ENCODE measurements at regions not wholly inside any gene's neighbourhood (a gene's known extent, or its start where the extent isn't known, plus 50 kb on each side); places are given as distances from the start of the nearest gene placed in this dataset.
"Not testable (repeated sequence)": the region's sequence is repeated elsewhere in the genome, so short reads cannot be mapped to it uniquely, and the experiment has no call there.

DNA sequence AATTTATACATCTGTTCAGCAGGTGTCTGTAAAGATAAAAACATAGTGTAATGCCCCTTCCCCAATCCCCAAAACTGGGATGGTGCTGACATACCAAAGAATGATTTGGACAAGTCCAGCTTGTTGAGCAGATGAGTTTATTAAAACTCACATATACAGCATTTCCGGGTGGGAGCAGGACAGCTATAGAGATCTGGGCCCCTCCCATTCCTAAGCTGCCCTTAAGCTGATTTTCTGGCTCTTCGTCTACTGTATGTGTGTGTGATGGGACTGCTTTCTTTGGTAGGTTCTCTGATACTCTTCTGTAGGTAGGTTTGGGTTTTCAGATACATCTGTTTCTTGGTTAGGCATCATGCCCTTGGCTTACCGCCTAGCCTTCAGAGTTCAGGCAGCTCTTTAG is 703.7 kb upstream of the PCDH10 start:
- intact Hi-C loops (cut with DNase I; ENCODE audit: low total_unique reads) = no loop called here
- TF ChIP-seq POLR2A (IDR thresholded peaks at IDR 0.05) = no peak
- no peak for TF ChIP-seq POLR2AphosphoS5 (IDR thresholded peaks at IDR 0.05)
- TF ChIP-seq EP300 (IDR thresholded peaks at IDR 0.05; ENCODE audit: low read depth) = no peak
- no peak for TF ChIP-seq CTCF (IDR thresholded peaks at IDR 0.05)
- Histone ChIP-seq H3K4me3 (no peak overlapping the region), H3K27ac (no peak overlapping the region), H3K4me1 (no peaks in the 10 kb centered on the region), H3K9me3 (peaks cover 0 to 4% of the 10 kb centered on the region in 2 donors), H3K27me3 (no peaks in the 10 kb centered on the region), H3K36me3 (no peaks in the 10 kb centered on the region)
- 83 to 100% methylated on average over 2 to 3 of the region's 3 CpGs for WGBS, 2 donors (ENCODE audit: low coverage in 1 of 2)
- in situ Hi-C loops (cut with MboI; ENCODE audit: low pct_ligation_motif_present in 1 of 4, low pct_unique_long_range_greater_than_20kb in 1 of 4, low sequenced_read_pairs in 3 of 4) = no loop called here
- DNase-seq = no peak

GRCh38 chr4:132457987-132458386 is 691.1 kb upstream of the PCDH10 start:
- intact Hi-C loops (cut with DNase I; ENCODE audit: low total_unique reads); in situ Hi-C loops (cut with MboI; ENCODE audit: low pct_ligation_motif_present in 1 of 4, low pct_unique_long_range_greater_than_20kb in 1 of 4, low sequenced_read_pairs in 3 of 4); H3K27me3 ChIP-seq; H3K9me3 ChIP-seq; H3K4me1 ChIP-seq; DNase-seq; H3K27ac ChIP-seq; H3K4me3 ChIP-seq; H3K36me3 ChIP-seq: not testable (repeated sequence)
- WGBS, 2 donors (ENCODE audit: low coverage in 1 of 2) = 74% methylated on average over 9 of the region's 9 CpGs; no CpG with 5 or more reads in 1 of the 2 donors

GRCh38 chr4:132479543-132479942 is 669.6 kb upstream of the PCDH10 start:
- Histone ChIP-seq H3K27ac (no peak overlapping the region), H3K9me3 (no peaks in the 10 kb centered on the region), H3K36me3 (no peaks in the 10 kb centered on the region), H3K4me3 (no peak overlapping the region), H3K27me3 (no peaks in the 10 kb centered on the region), H3K4me1 (no peaks in the 10 kb centered on the region)
- no peak for DNase-seq
- 72 to 75% methylated on average over 2 of the region's 2 CpGs for WGBS, 2 donors (ENCODE audit: low coverage in 1 of 2)
- intact Hi-C loops (cut with DNase I; ENCODE audit: low total_unique reads) = no loop called here
- in situ Hi-C loops (cut with MboI; ENCODE audit: low pct_ligation_motif_present in 1 of 4, low pct_unique_long_range_greater_than_20kb in 1 of 4, low sequenced_read_pairs in 3 of 4) = no loop called here
- TF ChIP-seq EP300 (IDR thresholded peaks at IDR 0.05; ENCODE audit: low read depth) = no peak
- TF ChIP-seq POLR2A (IDR thresholded peaks at IDR 0.05) = no peak
- TF ChIP-seq CTCF (IDR thresholded peaks at IDR 0.05) = no peak
- TF ChIP-seq POLR2AphosphoS5 (IDR thresholded peaks at IDR 0.05) = no peak

- H3K9me3 ChIP-seq = peaks cover 10 to 17% of the 10 kb centered on the region in 2 donors
- TF ChIP-seq POLR2AphosphoS5 (IDR thresholded peaks at IDR 0.05) = no peak
- TF ChIP-seq CTCF (IDR thresholded peaks at IDR 0.05) = no peak
- no peak for TF ChIP-seq EP300 (IDR thresholded peaks at IDR 0.05; ENCODE audit: low read depth)
- TF ChIP-seq POLR2A (IDR thresholded peaks at IDR 0.05) = no peak
- no peak overlapping the region for H3K27ac ChIP-seq
- no peaks in the 10 kb centered on the region for H3K27me3 ChIP-seq
- in situ Hi-C loops (cut with MboI; ENCODE audit: low pct_ligation_motif_present in 1 of 4, low pct_unique_long_range_greater_than_20kb in 1 of 4, low sequenced_read_pairs in 3 of 4) = no loop called here
- DNase-seq = no peak
- no peaks in the 10 kb centered on the region for H3K4me1 ChIP-seq
- H3K36me3 ChIP-seq = no peaks in the 10 kb centered on the region
- no peak overlapping the region for H3K4me3 ChIP-seq
- 73 to 75% methylated on average over 3 of the region's 3 CpGs for WGBS, 2 donors (ENCODE audit: low coverage in 1 of 2)
- intact Hi-C loops (cut with DNase I; ENCODE audit: low total_unique reads) = no loop called here
Measured at GRCh38 chr4:132488555-132488954, 660.5 kb upstream of the PCDH10 start.

DNA sequence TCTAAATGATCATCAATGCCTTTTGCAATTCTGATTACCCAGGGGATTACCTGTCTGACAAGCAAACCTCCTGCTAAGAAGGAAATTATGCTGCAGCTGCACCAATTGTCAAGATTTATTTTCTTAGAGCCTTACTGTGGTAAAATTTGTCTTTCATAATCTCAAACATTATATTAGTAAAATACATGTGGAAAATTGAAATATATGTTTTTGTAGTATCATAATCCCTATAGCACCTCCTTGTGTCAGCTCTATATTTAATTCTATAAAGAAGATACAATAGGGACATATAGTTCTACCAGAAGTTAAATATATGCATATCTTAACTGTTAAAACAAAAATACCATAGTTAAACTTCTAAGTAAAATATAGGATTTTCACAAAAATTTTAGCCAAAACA is 655.6 kb upstream of the PCDH10 start:
- no peak for TF ChIP-seq EP300 (IDR thresholded peaks at IDR 0.05; ENCODE audit: low read depth)
- TF ChIP-seq POLR2A (IDR thresholded peaks at IDR 0.05) = no peak
- no peak for TF ChIP-seq CTCF (IDR thresholded peaks at IDR 0.05)
- TF ChIP-seq POLR2AphosphoS5 (IDR thresholded peaks at IDR 0.05) = no peak
- intact Hi-C loops (cut with DNase I; ENCODE audit: low total_unique reads) = no loop called here
- H3K9me3 ChIP-seq = peaks cover 5 to 6% of the 10 kb centered on the region in 2 donors
- no peak overlapping the region for H3K27ac ChIP-seq
- no peak for DNase-seq
- in situ Hi-C loops (cut with MboI; ENCODE audit: low pct_ligation_motif_present in 1 of 4, low pct_unique_long_range_greater_than_20kb in 1 of 4, low sequenced_read_pairs in 3 of 4) = no loop called here
- no peak overlapping the region for H3K4me3 ChIP-seq
- H3K36me3 ChIP-seq = no peaks in the 10 kb centered on the region
- H3K27me3 ChIP-seq = no peaks in the 10 kb centered on the region
- no peaks in the 10 kb centered on the region for H3K4me1 ChIP-seq

DNA sequence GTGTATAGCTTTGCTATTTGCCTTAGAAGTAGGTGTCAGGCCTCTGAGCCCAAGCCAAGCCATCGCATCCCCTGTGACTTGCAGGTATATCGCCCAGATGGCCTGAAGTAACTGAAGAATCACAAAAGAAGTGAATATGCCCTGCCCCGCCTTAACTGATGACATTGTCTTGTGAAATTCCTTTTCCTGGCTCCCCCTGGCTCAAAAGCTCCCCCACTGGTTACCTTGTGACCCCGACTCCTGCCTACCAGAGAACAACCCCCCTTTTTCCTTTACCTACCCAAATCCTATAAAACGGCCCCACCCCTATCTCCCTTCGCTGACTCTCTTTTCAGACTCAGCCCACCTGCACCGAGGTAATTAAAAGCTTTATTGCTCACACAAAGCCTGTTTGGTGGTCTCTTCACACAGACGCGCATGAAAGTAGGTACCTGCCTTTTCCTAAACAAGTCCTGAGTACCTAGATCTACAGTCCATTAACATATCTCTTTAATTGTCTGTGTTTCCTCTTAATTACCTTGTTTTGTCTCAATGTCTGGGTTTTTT is 653.8 kb upstream of the PCDH10 start:
- H3K4me3 ChIP-seq; DNase-seq; H3K4me1 ChIP-seq; H3K27me3 ChIP-seq; intact Hi-C loops (cut with DNase I; ENCODE audit: low total_unique reads); H3K9me3 ChIP-seq; in situ Hi-C loops (cut with MboI; ENCODE audit: low pct_ligation_motif_present in 1 of 4, low pct_unique_long_range_greater_than_20kb in 1 of 4, low sequenced_read_pairs in 3 of 4); H3K36me3 ChIP-seq; H3K27ac ChIP-seq: not testable (repeated sequence)
- 63 to 75% methylated on average over 8 to 9 of the region's 9 CpGs for WGBS, 2 donors (ENCODE audit: low coverage in 1 of 2)
